ENCODE measurements at regions not wholly inside any gene's neighbourhood (a gene's known extent, or its start where the extent isn't known, plus 50 kb on each side); places are given as distances from the start of the nearest gene placed in this dataset.

GRCh38 chr15:23806980-23807379 is 119.9 kb upstream of the NDN start:
- TF ChIP-seq CTCF (IDR thresholded peaks at IDR 0.05): no peak
- TF ChIP-seq POLR2A (IDR thresholded peaks at IDR 0.05): no peak

Measured in uterus (tissue), 2 donors.